ENCODE measurements at regions not wholly inside any gene's neighbourhood (a gene's known extent, or its start where the extent isn't known, plus 50 kb on each side); places are given as distances from the start of the nearest gene placed in this dataset.

- DNase-seq (ENCODE audit: low spot score in 2 of 2), result no peak
- WGBS, 2 donors, result 64 to 73% methylated on average over 11 of the region's 11 CpGs
- no peak for TF ChIP-seq CTCF (IDR thresholded peaks at IDR 0.05)
- no peak for TF ChIP-seq POLR2A (IDR thresholded peaks at IDR 0.05)
- intact Hi-C loops (cut with DNase I; ENCODE audit: low total_unique reads), result no loop called here
- H3K4me3 ChIP-seq (ENCODE audit: low read depth, poor library complexity, severe bottlenecking), result no peak overlapping the region
Measured at GRCh38 chr16:85365120-85365519, 248.0 kb upstream of the GSE1 start.

- TF ChIP-seq POLR2A (IDR thresholded peaks at IDR 0.05), result no peak
- no peak for TF ChIP-seq CTCF (IDR thresholded peaks at IDR 0.05)
- no peak for DNase-seq (ENCODE audit: low spot score in 2 of 2)
Measured at GRCh38 chr16:85366031-85366763, 246.9 kb upstream of the GSE1 start.

GRCh38 chr16:85367485-85367884 lies 245.6 kb upstream of the GSE1 start:
- intact Hi-C loops (cut with DNase I; ENCODE audit: low total_unique reads), result no loop called here
- no peak for DNase-seq (ENCODE audit: low spot score in 2 of 2)
- TF ChIP-seq CTCF (IDR thresholded peaks at IDR 0.05) (no peak), POLR2A (IDR thresholded peaks at IDR 0.05) (no peak)
- no peak overlapping the region for H3K4me3 ChIP-seq (ENCODE audit: low read depth, poor library complexity, severe bottlenecking)
- WGBS, 2 donors, result 80 to 83% methylated on average over 12 of the region's 12 CpGs

More at GRCh38 chr16:85366031-85366763, 246.9 kb upstream of the GSE1 start:
- intact Hi-C loops (cut with DNase I; ENCODE audit: low total_unique reads), result no loop called here
- 30 to 61% methylated on average over 16 to 22 of the region's 22 CpGs for WGBS, 2 donors
- no peak overlapping the region for H3K4me3 ChIP-seq (ENCODE audit: low read depth, poor library complexity, severe bottlenecking)

GRCh38 chr16:85369060-85369459 lies 244.1 kb upstream of the GSE1 start:
- intact Hi-C loops (cut with DNase I; ENCODE audit: low total_unique reads), result no loop called here
- H3K4me3 ChIP-seq (ENCODE audit: low read depth, poor library complexity, severe bottlenecking), result no peak overlapping the region
- DNase-seq (ENCODE audit: low spot score in 2 of 2), result no peak
- TF ChIP-seq POLR2A (IDR thresholded peaks at IDR 0.05) (no peak), CTCF (IDR thresholded peaks at IDR 0.05) (no peak)
- WGBS, 2 donors, result 83 to 86% methylated on average over 7 of the region's 7 CpGs

GRCh38 chr16:85369741-85370528 lies 243.2 kb upstream of the GSE1 start:
- peak in 1 of 2 donors; percentile 93 for DNase-seq (ENCODE audit: low spot score in 2 of 2)
- intact Hi-C loops (cut with DNase I; ENCODE audit: low total_unique reads), result no loop called here
- 44 to 57% methylated on average over 16 of the region's 20 CpGs for WGBS, 2 donors
- no peak overlapping the region for H3K4me3 ChIP-seq (ENCODE audit: low read depth, poor library complexity, severe bottlenecking)
- no peak for TF ChIP-seq POLR2A (IDR thresholded peaks at IDR 0.05)
- TF ChIP-seq CTCF (IDR thresholded peaks at IDR 0.05), result peak in 1 of 3 donors; percentile 50

Measured in lower leg skin (tissue), 4 donors.